Fibroblast of lung (primary cell): ENCODE measurements at regions not wholly inside any gene's neighbourhood (a gene's known extent, or its start where the extent isn't known, plus 50 kb on each side); places are given as distances from the start of the nearest gene placed in this dataset.
"Not testable (repeated sequence)": the region's sequence is repeated elsewhere in the genome, so short reads cannot be mapped to it uniquely, and the experiment has no call there.

ENCODE experiments used
- CTCF ChIP-seq, 2 donors: IDR thresholded peaks in 1 of 2; conservative IDR thresholded peaks in 1 of 2; 1 replicate in 1 of 2; 2 replicates in 1 of 2; pipeline ENCODE4 v1.5.1; 2011 to 2012; ENCODE audit warnings: low read length in 2 of 2, control low read depth in 1 of 2, inconsistent platforms in 1 of 2, low read depth in 1 of 2, mild to moderate bottlenecking in 1 of 2
- EZH2 ChIP-seq: IDR thresholded peaks from 2 replicates; pipeline ENCODE4 v1.5.1; 2012; ENCODE audit warnings: low read length, control low read depth, mild to moderate bottlenecking; ENCODE audit errors: missing control alignments

DNA sequence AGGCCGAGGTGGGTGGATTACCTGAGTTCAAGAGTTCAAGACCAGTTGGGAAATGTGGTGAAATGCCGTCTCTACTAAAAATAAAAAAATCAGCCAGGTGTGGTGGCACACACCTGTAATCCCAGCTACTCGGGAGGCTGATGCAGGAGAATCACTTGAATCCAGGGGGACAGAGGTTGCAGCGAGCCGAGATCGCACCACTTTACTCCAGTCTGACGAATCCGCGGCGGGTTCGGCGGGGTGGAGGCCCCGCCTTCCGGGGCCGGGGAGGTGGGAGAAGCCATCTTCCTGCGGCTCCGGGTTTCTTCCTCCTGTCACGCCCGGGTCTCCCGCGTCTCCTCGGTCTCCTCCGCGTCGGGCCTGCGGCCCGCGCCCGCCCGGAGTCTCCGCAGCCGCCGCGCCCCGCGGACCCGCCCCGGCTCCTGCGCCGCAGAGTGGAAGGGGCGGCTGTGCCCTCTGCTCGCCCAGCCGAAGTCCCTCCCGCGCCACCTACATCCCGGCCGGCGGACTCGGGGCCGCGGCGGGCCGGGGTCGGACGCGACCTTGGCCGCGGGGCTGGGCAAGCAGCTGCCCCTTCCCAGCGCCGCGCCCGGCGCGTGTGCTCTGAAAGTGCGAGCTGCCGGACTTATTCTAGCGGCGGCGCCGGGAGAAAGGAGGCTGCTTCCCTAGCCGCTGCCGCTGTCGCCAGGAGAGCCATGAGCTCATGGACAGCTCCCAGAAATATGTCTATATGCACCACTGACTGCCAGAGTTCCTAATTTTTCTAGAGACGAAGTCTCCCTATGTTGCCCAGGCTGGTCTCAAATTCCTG, 97.2 kb downstream of the LAT start:
- not testable (repeated sequence) for TF ChIP-seq CTCF (conservative IDR thresholded peaks at IDR 0.05 in 1 of 2, IDR thresholded peaks at IDR 0.05 in 1 of 2; ENCODE audit: low read depth in 1 of 2, low read length in 2 of 2); EZH2
